Activated naive CD4-positive, alpha-beta T cell (primary cell): ENCODE measurements at regions not wholly inside any gene's neighbourhood (a gene's known extent, or its start where the extent isn't known, plus 50 kb on each side); places are given as distances from the start of the nearest gene placed in this dataset.

Experiments used
- DNase-seq, 4 experiments: peaks; one replicate each; lab custom pipeline; 2025; lab: John Stamatoyannopoulos, UW

- no peak for DNase-seq
Observed at GRCh38 chr2:16256601-16257321, 316.4 kb downstream of the MYCN start.

DNA sequence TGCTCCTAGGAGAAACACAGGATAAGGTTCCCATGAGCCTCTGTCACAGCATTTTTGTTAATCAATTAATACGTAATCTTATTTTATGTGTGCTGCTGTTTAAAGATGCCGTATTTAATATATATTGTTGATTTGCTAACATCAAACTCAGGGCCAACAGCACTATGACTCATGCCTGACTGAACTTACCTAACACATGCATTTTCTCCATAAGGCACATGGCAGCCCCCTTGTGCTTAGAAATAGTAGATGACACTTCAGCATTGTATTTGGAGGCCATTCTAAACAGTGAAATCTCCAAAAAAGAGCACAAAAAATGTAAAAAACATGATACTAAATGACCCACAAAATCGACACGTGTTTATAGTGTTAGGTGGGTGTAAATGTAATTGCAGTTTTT, 314.8 kb downstream of the MYCN start:
- DNase-seq, result no peak

DNA sequence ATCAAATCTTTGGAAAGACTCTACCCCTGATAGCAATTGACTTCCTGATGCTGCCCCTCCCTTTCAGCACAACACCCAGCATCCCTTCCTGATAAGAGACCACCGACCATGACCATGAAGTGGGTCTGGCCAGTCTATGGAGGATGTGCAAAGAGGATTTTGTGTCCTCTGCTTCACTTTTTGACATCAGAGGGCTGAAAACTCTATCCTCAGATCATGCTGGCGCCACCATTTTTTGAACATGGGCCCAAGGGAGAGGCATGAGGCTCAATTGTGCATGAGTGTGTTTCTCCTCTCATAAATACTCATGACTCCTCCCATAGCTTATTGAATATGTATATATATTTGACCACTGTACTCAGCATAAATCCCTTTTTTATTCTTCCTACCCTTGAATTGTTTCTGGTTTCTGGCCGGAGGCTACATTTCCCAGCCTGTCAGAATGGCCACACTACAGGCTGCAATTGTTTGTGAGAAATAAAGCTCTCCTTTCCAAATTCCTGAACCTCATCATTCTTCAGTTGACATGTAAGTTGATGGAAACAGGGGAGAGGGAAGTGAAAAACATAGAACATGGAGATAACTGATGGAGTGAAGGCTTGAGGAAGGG, 314.1 kb downstream of the MYCN start:
- DNase-seq, result no peak

DNA sequence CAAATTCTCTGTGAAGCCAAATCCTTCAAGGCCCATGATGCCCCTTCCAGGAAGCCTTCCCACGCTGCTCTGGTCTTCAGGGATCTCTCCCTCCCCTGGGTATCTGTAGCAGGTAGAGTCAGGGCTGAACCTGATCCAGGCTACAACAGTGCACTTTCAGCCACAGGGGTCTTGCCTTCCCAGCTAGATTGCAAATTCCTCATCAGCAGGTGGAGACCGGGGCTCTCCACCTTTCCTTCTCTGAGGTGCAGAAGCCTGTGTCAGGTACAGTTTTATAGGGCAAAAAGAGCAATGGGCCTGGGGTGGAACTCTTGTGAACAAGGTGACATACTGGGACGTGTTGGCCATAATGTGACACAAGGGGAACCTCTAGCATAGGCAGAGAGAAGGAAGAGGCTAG, 312.9 kb downstream of the MYCN start:
- no peak for DNase-seq

DNA sequence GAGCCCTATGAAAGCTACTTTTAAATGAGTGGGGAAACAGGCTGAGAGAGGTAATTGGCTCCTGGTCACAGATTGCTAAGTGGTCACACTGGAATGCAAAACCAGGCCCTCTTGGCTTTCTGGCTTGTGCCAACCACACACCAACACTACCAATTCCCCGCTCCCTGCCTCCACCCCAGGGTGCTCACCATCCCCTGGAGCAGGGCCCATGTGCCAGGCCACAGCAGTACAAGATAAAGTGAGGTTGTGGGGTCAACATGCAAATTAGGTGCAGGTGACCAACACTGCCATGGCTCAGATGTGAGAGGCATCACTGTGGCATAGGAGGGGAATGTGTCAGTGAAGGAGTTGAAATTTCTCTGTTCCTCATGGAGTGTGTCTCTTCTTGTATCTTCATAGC, 312.5 kb downstream of the MYCN start:
- DNase-seq, result no peak

DNA sequence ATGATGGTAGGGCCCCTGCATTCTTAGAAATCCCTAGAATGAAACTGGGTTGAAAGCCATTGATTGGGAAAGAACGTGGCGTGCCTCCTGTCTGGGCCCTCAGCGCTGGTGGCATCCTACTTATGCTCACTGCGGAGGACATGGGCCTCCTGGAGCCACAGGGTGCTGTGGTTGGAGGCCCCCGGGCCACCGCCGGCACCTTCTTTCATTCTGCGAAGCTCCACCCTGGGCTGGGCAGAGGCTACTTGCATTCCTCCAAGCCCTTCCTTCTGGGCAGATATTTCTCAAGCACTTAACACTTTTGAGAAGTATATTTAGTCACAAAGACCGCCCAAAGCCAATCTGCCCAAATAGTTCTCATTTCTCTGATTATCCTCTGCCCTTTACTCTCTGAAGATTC, 311.9 kb downstream of the MYCN start:
- no peak for DNase-seq

GRCh38 chr2:16251511-16252225, 311.3 kb downstream of the MYCN start:
- DNase-seq, result no peak

DNA sequence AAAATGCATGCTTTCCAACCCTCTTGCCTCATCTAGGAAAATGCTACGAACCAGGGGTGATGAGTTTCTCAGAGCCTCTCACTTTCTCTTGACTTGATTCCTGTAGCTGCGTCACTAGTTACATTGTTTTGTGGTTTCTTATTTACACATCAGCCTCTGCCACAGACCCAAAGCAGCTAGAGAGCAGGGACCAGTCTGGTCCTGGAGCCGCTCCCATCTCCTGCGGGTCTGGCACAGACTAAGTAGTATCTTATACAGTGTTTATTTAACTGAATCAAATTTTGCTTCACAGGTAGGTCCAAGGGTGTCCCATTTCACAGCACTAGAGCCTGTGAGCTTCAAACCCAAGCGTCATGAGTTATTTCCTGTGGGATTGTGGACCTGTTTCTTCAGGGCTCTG, 310.5 kb downstream of the MYCN start:
- DNase-seq, result no peak

DNA sequence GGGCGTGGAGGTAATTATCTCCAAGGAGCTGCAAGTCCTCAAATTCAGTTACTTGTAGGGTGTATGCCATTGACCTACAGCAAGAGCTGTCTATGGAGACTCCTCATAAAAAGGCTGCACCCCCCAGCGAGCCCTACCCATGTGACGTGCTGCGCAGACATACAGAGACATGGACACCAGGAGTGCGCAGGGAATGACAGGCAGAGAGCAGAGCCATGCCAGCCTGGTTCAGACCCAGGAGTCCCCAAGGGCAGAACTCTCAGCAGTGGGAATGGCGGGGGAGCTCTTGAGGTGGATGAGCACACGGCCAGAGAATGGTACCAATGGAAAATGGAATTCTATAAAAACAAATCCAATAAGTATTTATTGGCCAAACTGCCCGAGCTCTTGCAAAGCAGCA, 310.1 kb downstream of the MYCN start:
- DNase-seq, result no peak

DNA sequence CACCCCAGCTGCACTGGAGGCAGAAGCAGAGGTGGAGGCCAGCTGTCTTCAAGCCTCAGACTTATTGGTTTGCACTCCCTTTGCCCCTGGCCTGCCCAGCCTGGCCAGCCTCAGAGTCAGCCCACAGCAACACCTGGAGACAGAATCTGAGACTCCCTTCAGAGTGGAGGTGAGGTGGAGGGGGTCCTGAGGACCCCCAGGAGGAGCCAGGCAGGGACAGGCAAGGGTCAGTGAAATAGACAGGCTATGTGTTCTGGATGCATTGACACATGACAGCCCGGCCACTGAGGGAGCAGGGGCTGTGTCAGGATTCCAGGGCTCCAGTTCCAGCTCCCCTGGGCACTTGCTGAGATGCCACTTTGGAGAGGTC, 309.7 kb downstream of the MYCN start:
- no peak for DNase-seq

DNA sequence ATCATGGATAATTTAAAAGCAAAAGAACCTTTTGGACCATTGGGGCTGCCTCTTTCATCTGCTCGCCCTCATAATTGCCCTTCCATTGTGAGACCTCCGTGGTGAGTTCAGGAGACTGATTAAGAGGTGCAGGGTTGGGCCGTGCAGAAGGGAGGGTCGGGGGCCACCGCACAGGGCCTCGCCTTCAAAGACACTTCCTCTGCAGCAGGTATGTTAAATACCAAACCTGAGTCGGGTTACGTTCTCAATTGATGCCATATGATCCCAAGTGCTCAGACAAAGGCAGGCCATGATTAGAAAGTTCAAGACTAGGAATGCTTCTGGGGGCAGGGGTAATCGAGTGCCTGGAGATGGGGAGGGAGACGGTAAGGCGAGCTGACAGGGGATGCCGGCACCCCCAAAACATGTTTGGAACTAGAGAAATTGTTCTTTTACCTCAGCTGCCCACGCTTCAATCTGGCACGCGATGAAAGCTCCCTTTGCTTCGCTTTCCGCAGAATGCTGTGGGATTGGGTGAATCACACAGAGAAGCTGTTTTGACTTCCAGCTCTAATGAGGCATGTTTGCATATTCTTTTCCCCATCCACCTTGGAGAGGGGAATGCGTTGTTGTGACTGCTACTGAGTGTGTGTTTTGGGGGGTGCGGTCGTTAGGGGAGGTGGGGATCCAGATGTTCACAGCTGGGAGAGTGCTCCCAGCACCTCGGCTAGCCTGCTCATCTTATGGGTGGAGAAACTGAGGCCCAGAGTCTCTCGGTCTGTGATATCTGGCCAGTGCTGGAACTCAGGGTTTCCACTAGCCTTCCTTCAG, 309.1 kb downstream of the MYCN start:
- DNase-seq, result no peak

- DNase-seq, result no peak
Observed at GRCh38 chr2:16248571-16249105, 308.3 kb downstream of the MYCN start.

DNA sequence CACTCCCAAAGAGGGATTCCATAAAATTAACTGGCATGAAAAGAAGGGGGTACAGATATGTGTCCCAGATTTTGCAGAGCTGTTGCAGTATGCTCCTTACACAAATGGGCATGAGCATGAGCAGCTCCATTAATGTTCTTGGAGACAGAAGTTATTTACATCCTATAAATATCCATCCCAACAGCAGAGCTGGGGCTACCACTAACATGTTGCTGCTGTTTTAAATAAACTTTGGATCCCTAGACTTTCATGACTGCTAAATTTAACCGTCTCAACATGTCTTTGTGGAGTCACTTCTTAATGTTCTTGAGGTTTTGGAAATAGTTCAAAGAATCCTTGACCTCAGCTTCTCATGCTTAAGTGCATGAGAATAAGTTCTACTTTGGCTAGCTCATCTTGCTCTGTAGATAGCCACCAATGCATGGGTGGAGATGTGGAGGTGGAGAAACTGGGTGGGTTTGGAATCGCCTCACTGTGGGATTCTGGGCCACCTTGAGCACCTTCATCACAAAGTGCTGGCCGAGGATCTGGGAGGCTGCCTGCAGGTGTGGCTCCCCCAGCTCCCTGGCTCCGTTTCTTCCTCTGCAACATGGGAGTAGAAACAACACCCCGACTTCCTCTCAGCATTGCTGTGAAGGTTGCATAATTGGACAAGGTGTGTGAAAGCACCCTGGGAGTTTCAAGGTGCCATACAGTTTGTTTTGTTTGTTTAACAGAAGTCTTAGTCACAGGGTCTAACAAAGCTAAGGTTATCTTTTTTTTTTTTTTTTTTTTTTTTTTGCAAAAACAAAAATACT, 307.2 kb downstream of the MYCN start:
- no peak for DNase-seq

GRCh38 chr2:16246911-16247310, 306.6 kb downstream of the MYCN start:
- DNase-seq, result no peak

- DNase-seq, result no peak
Observed at GRCh38 chr2:16246281-16246850, 306.0 kb downstream of the MYCN start.

DNA sequence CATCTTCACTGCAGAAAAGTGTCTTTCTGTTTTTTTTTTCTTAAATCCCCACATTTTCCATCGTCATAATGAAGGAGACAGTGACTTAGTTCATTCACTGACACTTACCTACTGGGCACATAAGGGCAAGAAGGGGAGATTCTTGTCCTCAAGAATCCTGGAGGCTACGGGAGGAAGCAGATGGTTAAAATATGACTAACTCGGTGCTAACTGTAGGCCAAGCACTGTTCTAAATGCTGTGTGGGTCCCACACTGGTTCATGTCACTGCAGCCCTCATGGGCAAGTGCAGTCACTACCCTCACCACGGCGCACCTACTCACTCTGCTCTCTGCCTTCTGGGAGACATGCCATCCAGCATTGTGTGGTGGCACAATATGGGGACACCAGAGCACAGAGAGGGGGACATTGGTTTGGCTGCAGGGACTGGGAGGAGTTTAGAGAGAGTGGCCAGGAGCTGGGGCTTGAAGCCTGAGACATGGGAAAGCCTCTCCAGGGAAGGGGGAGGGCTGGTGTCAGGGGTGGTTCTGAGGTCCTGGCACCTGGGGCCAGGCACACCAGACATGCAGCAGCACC, 305.2 kb downstream of the MYCN start:
- DNase-seq, result no peak

DNA sequence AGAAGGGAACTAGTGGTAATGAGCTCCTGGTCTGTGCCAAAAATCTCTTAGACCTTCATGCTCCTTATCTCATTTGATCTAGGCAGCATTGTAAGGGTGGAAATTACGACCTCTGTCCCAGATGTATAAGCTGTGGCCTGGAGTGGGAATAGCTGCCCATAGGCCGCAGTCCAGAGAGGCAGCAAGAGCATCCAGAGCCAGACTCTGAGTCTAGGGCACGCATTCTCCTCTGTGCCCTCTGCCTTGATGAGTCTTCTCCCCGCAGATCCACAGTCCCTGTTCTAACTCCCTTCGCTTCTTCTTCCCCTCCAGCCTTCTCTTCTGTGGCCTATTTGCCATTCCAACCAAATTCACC, 304.6 kb downstream of the MYCN start:
- DNase-seq, result no peak

- no peak for DNase-seq
Observed at GRCh38 chr2:16244153-16244965, 304.0 kb downstream of the MYCN start.

DNA sequence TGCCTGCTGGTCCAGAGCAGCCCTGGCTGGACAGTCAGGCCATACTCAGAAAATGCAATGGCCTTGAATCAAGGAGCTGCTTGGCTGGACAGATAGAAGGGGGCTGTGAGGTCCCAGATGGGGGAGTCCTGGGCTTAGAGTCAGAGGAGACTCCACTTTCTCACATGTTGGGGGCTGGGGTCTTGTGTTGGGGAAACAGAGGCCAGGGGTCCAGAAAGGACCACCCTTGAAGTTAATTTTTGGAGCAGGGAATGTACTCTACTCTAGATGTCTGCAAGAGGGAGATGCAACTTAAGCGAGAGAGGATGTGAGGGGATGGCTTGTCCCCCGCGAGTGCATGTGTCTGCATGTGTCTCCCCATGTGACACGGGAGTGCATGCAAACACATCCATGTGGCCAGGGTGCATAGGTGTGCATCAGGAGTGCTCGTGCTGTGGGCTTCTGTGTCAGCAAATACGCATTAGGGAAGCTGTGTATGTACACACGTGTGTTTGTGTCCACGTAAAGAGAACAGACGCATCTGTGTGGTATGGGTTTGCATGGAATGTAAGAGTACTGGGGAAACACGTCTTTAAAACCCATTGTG, 303.2 kb downstream of the MYCN start:
- DNase-seq, result no peak

- DNase-seq, result no peak
Observed at GRCh38 chr2:16242906-16243305, 302.6 kb downstream of the MYCN start.
